Prostate gland (tissue), 2 donors: ENCODE measurements at regions not wholly inside any gene's neighbourhood (a gene's known extent, or its start where the extent isn't known, plus 50 kb on each side); places are given as distances from the start of the nearest gene placed in this dataset.
A peak's percentile ranks its signal among the peaks of the same experiment; 100 is the strongest.
"Not testable (repeated sequence)": the region's sequence is repeated elsewhere in the genome, so short reads cannot be mapped to it uniquely, and the experiment has no call there.

Source experiments
- DNase-seq: peaks from one replicate; pipeline ENCODE4 v3.0.0-alpha.2; 2019; ENCODE audit warnings: low spot score
- H3K27ac ChIP-seq, 2 donors: fragments of 200-600 bp; sonication (generic); 2 replicates each; pipeline ENCODE4 v1.5.1; 2017 to 2019
- H3K27me3 ChIP-seq: fragments of 200-600 bp; sonication (generic); replicated peaks from 2 replicates; pipeline ENCODE4 v1.5.1; 2019; ENCODE audit not compliant: insufficient read depth
- H3K36me3 ChIP-seq, 2 donors: fragments of 200-600 bp; sonication (generic); 1 replicate in 1 of 2; 2 replicates in 1 of 2; pipeline versions ENCODE4 v1.5.1 to v1.8.1; 2017 to 2019
- H3K4me1 ChIP-seq: fragments of 200-600 bp; sonication (generic); replicated peaks from 2 replicates; pipeline ENCODE4 v1.5.1; 2019
- H3K4me3 ChIP-seq, 2 donors: fragments of 200-600 bp; sonication (generic); 2 replicates each; pipeline ENCODE4 v1.5.1; 2017 to 2019
- H3K9me3 ChIP-seq: fragments of 200-600 bp; sonication (generic); 2 replicates; pipeline ENCODE4 v1.5.1; 2017
- POLR2A ChIP-seq: fragments of 450-650 bp; IDR thresholded peaks from one replicate; pipeline ENCODE4 v1.6.1; 2016; ENCODE audit warnings: antibody characterized with exemption, mild to moderate bottlenecking
- POLR2AphosphoS5 ChIP-seq: sonication (generic); formaldehyde crosslinking; IDR thresholded peaks from one replicate; pipeline ENCODE4 v1.6.1; 2017; ENCODE audit warnings: antibody characterized with exemption
- WGBS: methylation state at CpG from one replicate; pipeline ENCODE4 v1.1.5; 2018; 5-methylcytosine and 5-hydroxymethylcytosine counted together
- intact Hi-C: fragments of 100-400 bp; cut with DNase I; formaldehyde crosslinking; loops from one replicate; pipeline ENCODE4 v1.14.2; 2022
- TF ChIP-seq, protein P1 (sequence below), 4 experiments: fragments of 200-600 bp in 2 of 4; fragments of 450-650 bp in 2 of 4; sonication (generic) in 2 of 4; IDR thresholded peaks; 1 replicate in 3 of 4; 2 replicates in 1 of 4; pipeline ENCODE4 v1.5.1; 2016 to 2019; ENCODE audit warnings: antibody characterized with exemption in 4 of 4, mild to moderate bottlenecking in 2 of 4, moderate library complexity in 2 of 4

DNA sequence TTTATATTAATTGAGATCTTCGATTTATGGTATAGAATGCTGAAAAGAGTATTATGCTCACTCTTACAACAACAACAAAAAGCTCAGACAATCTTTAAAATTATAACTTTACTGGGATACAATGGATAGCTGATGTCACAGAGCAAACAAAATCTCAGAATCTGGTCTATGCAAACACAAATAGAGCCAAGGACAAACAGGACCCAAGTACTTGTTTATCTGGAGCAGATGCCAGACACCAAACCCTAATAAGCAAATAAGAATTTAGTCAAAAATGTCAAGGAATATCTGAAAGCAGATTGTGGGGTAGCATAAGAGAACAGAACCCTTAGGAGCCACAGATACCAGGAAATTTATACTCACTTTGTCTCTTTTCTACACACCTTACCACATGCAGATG lies 302.2 kb downstream of the CGGBP1 start:
- no peaks in the 10 kb centered on the region for H3K4me1 ChIP-seq
- 81% methylated on average over 1 of the region's 1 CpG for WGBS
- intact Hi-C loops, result no loop called here
- DNase-seq, result no peak
- H3K4me3 ChIP-seq, result no peak overlapping the region
- no peaks in the 10 kb centered on the region for H3K27me3 ChIP-seq
- H3K27ac ChIP-seq, result no peak overlapping the region
- no peaks in the 10 kb centered on the region for H3K36me3 ChIP-seq
- TF ChIP-seq POLR2A, result no peak
- TF ChIP-seq, protein P1, sequence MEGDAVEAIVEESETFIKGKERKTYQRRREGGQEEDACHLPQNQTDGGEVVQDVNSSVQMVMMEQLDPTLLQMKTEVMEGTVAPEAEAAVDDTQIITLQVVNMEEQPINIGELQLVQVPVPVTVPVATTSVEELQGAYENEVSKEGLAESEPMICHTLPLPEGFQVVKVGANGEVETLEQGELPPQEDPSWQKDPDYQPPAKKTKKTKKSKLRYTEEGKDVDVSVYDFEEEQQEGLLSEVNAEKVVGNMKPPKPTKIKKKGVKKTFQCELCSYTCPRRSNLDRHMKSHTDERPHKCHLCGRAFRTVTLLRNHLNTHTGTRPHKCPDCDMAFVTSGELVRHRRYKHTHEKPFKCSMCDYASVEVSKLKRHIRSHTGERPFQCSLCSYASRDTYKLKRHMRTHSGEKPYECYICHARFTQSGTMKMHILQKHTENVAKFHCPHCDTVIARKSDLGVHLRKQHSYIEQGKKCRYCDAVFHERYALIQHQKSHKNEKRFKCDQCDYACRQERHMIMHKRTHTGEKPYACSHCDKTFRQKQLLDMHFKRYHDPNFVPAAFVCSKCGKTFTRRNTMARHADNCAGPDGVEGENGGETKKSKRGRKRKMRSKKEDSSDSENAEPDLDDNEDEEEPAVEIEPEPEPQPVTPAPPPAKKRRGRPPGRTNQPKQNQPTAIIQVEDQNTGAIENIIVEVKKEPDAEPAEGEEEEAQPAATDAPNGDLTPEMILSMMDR (IDR thresholded peaks at IDR 0.05), result no peak
- no peak for TF ChIP-seq POLR2AphosphoS5
- H3K9me3 ChIP-seq, result no peaks in the 10 kb centered on the region

DNA sequence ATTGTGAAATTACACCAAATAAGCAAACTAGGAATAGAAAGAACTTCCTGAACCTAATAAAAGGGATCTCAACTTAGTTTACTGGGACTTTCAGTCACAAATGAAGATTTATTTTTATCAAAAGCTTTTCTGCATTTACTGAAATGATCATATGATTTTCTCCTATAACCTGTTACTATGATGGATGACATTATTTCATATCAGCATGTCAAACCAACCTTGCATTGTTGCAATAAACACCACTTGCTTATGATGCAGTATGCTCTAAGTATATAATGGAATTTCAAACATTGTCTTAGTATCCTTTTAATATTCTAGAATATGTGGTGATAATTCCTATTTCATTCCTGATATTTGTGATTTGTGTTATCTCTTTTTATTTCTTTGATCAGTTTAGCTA lies 303.0 kb downstream of the CGGBP1 start:
- no peaks in the 10 kb centered on the region for H3K36me3 ChIP-seq
- H3K4me3 ChIP-seq, result no peak overlapping the region
- no peaks in the 10 kb centered on the region for H3K27me3 ChIP-seq
- H3K9me3 ChIP-seq, result no peaks in the 10 kb centered on the region
- intact Hi-C loops, result no loop called here
- TF ChIP-seq POLR2AphosphoS5 (no peak), POLR2A (no peak)
- TF ChIP-seq, protein P1 (IDR thresholded peaks at IDR 0.05), result no peak
- H3K4me1 ChIP-seq, result no peaks in the 10 kb centered on the region
- no peak for DNase-seq
- H3K27ac ChIP-seq, result no peak overlapping the region

DNA sequence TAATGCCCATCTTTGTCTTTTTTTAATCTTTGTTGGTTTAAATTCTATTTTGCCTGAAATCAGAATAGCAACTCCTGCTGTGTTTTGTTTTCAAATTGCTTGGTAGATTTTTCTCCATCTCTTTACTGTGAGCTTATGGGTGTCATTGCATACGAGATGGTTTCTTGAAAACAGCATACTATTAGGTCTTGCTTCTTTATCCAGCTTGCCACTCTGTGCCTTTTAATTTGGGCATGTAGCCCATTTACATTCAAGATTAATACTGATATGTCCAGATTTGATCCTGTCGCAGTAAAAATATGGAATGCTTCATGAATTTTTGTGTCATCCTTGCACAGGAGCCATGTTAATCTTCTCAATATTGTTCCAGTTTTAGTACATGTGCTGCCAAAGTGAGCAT lies 316.6 kb downstream of the CGGBP1 start:
- H3K36me3 ChIP-seq, result no peaks in the 10 kb centered on the region

DNA sequence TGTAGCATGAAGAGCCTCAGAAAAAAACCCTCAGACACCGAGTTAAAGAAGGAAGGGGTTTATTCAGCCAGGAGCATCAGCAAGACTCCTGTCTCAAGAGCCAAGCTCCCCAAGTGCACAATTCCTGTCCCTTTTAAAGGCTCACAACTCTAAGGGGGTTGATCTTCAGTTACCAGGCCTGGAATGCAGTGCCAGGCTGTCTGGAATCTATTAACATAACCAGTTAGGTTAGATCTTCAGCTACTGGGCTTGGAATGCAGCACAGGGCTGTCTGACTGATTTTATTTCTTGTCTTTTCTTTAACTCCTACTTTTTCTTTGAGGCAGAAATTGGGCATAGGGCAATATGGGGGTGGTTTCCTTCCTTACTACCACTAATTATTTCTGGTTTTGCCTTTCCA lies 317.9 kb downstream of the CGGBP1 start:
- H3K4me3 ChIP-seq, H3K9me3 ChIP-seq, H3K36me3 ChIP-seq, H3K27me3 ChIP-seq, intact Hi-C loops, H3K4me1 ChIP-seq, H3K27ac ChIP-seq, DNase-seq: not testable (repeated sequence)
- WGBS, result 88% methylated on average over 1 of the region's 1 CpG

More for the DNA sequence above, 316.6 kb downstream of the CGGBP1 start:
- no peaks in the 10 kb centered on the region for H3K27me3 ChIP-seq
- WGBS, result 94% methylated on average over 2 of the region's 2 CpGs
- no peak for DNase-seq
- TF ChIP-seq, protein P1 (IDR thresholded peaks at IDR 0.05), result no peak
- TF ChIP-seq POLR2A (no peak), POLR2AphosphoS5 (no peak)
- H3K4me3 ChIP-seq, result no peak overlapping the region
- H3K9me3 ChIP-seq, result no peaks in the 10 kb centered on the region
- intact Hi-C loops, result no loop called here
- H3K27ac ChIP-seq, result no peak overlapping the region
- no peaks in the 10 kb centered on the region for H3K4me1 ChIP-seq

DNA sequence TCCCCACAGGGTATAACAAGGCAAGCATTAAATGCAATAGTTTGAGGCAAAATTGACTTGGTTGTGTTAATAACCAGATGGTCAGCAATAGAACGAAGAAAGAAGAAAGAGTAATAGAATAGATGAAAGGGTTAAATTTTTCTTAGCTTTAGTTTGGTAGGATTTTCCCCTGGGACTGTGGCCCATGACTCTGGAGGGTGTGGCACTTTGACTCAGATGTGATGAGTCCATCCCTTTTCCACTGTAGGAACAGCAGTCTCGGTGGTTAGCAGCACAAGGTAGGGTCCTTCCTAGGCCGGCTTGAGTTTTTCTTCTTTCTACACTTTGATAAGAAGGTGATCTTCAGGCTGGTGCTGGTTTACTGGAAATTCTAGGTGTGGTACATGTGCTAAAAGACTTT lies 321.0 kb downstream of the CGGBP1 start:
- H3K9me3 ChIP-seq, intact Hi-C loops, H3K27ac ChIP-seq, DNase-seq, H3K4me3 ChIP-seq, H3K36me3 ChIP-seq, H3K27me3 ChIP-seq, H3K4me1 ChIP-seq: not testable (repeated sequence)
- 72% methylated on average over 3 of the region's 3 CpGs for WGBS

DNA sequence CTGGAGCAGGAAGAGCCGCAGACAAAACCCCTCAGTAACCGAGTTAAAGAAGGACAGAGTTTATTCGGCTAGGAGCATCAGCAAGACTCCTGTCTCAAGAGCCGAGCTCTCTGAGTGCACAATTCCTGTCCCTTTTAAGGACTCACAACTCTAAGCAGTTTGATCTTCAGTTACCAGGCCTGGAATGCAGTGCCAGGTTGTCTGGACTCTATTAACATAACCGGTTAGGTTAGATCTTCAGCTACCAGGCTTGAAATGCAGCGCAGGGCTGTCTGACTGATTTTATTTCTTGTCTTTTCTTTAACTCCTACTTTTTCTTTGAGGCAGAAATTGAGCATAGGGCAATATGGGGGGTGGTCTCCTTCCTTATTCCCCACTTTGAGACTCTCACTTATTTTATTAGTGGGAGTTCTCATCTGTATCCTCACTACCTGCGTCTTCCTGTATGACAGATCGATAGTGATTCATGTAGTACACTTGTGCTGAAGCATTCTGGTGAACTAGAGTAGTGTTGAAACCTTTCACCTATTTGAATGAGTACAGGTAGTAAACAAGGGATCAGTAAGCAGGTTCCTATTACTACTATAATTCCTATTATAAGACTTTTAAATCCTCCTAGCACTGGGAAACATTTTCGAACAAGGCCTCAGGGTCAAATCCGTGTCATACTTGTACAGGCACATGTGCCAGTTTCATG lies 325.0 kb downstream of the CGGBP1 start:
- Histone ChIP-seq H3K9me3 (no peaks in the 10 kb centered on the region), H3K36me3 (no peaks in the 10 kb centered on the region), H3K4me1 (no peaks in the 10 kb centered on the region), H3K4me3 (no peak overlapping the region), H3K27ac (peak overlapping the region in 1 of 2 donors; percentile 22), H3K27me3 (no peaks in the 10 kb centered on the region)
- peak; percentile 47 for DNase-seq
- intact Hi-C loops, result no loop called here
- WGBS, result 72% methylated on average over 10 of the region's 10 CpGs
- TF ChIP-seq, protein P1 (IDR thresholded peaks at IDR 0.05), result no peak
- TF ChIP-seq POLR2AphosphoS5, result peak; percentile 31
